H1 (cell line): ENCODE measurements at regions not wholly inside any gene's neighbourhood (a gene's known extent, or its start where the extent isn't known, plus 50 kb on each side); places are given as distances from the start of the nearest gene placed in this dataset.
A peak's percentile ranks its signal among the peaks of the same experiment; 100 is the strongest.

Source experiments
- CTCF ChIA-PET: fragments of 300-600 bp; sonication (Branson Sonifier 250); formaldehyde crosslinking; loops from one replicate; lab custom pipeline; 2021; ENCODE audit not compliant: partially characterized antibody; lab: Charles Lee
- POLR2A ChIA-PET: fragments of 300-600 bp; sonication (Branson Sonifier 250); formaldehyde crosslinking; loops from one replicate; lab custom pipeline; 2021; ENCODE audit warnings: inconsistent platforms; ENCODE audit not compliant: partially characterized antibody; lab: Charles Lee
- DNase-seq, 2 experiments: peaks; one replicate each; pipeline versions ENCODE4 v3.0.0 to v3.0.0-alpha.2; 2010 to 2022; ENCODE audit warnings: low spot score in 2 of 2, low read depth in 1 of 2, mixed read lengths in 1 of 2
- FAIRE-seq: peaks from 2 replicates; lab custom pipeline; 2011; peaks lifted over from hg19 to GRCh38; lab: Jason Lieb, UNC
- H2AFZ ChIP-seq: 2 replicates; pipeline ENCODE4 v1.8.1; 2012; ENCODE audit warnings: low read length, inconsistent platforms
- H2AK5ac ChIP-seq: 2 replicates; pipeline ENCODE4 v1.6.1; 2013; ENCODE audit warnings: low read depth, low read length
- H2BK120ac ChIP-seq: replicated peaks from 2 replicates; pipeline ENCODE3; 2013; ENCODE audit warnings: low read depth, low read length, inconsistent platforms
- H2BK12ac ChIP-seq: 2 replicates; pipeline ENCODE4 v1.6.1; 2013; ENCODE audit warnings: low read depth, low read length
- H2BK15ac ChIP-seq: 2 replicates; pipeline ENCODE4 v1.6.1; 2013; ENCODE audit warnings: low read length
- H2BK20ac ChIP-seq: 2 replicates; pipeline ENCODE4 v1.6.1; 2013; ENCODE audit warnings: low read length
- H2BK5ac ChIP-seq: 2 replicates; pipeline ENCODE4 v1.6.1; 2013; ENCODE audit warnings: low read depth, low read length
- H3K14ac ChIP-seq: 2 replicates; pipeline ENCODE4 v1.6.1; 2013; ENCODE audit warnings: inconsistent platforms; ENCODE audit not compliant: insufficient read length
- H3K18ac ChIP-seq: 2 replicates; pipeline ENCODE4 v1.6.1; 2013; ENCODE audit warnings: low read length; ENCODE audit errors: extremely low read depth
- H3K23ac ChIP-seq: 2 replicates; pipeline ENCODE4 v1.6.1; 2013; ENCODE audit warnings: inconsistent platforms; ENCODE audit not compliant: insufficient read length
- H3K23me2 ChIP-seq: 2 replicates; pipeline ENCODE4 v1.6.1; 2013; ENCODE audit warnings: low read depth, low read length
- H3K27ac ChIP-seq: 2 replicates; pipeline ENCODE4 v1.6.1; 2011; ENCODE audit warnings: low read depth, low read length, inconsistent platforms
- H3K27me3 ChIP-seq, 4 experiments: replicated peaks in 1 of 4; 1 replicate in 1 of 4; 2 replicates in 3 of 4; pipeline versions ENCODE4 v1.6.1 to v1.8.1; 2011 to 2013; ENCODE audit warnings: low read length in 3 of 4, mild to moderate bottlenecking in 3 of 4, inconsistent platforms in 2 of 4, mixed read lengths in 2 of 4, moderate library complexity in 1 of 4; ENCODE audit not compliant: control insufficient read depth in 3 of 4, insufficient read depth in 3 of 4; ENCODE audit errors: extremely low read depth in 1 of 4
- H3K36me3 ChIP-seq, 4 experiments: 2 replicates each; pipeline versions ENCODE4 v1.6.1 to v1.8.1; 2011 to 2013; ENCODE audit warnings: mild to moderate bottlenecking in 4 of 4, low read length in 3 of 4, moderate library complexity in 2 of 4, control low read depth in 1 of 4, inconsistent platforms in 1 of 4; ENCODE audit not compliant: insufficient read depth in 4 of 4, control insufficient read depth in 2 of 4
- H3K4ac ChIP-seq: replicated peaks from 2 replicates; pipeline ENCODE3; 2013; ENCODE audit warnings: low read length, low read depth, mixed read lengths, inconsistent platforms; ENCODE audit not compliant: insufficient read length
- H3K4me1 ChIP-seq, 4 experiments: replicated peaks in 1 of 4; 1 replicate in 1 of 4; 2 replicates in 3 of 4; pipeline versions ENCODE4 v1.6.1 to v1.8.1; 2011 to 2013; ENCODE audit warnings: low read length in 3 of 4, inconsistent platforms in 2 of 4, mixed read lengths in 1 of 4; ENCODE audit not compliant: insufficient read depth in 4 of 4, control insufficient read depth in 3 of 4
- H3K4me2 ChIP-seq, 2 experiments: 2 replicates each; pipeline versions ENCODE4 v1.6.1 to v1.8.1; 2011 to 2013; ENCODE audit warnings: low read depth in 2 of 2, low read length in 2 of 2, control low read depth in 1 of 2, inconsistent platforms in 1 of 2, mild to moderate bottlenecking in 1 of 2; ENCODE audit not compliant: insufficient read depth in 1 of 2
- H3K4me3 ChIP-seq, 4 experiments: fragments of 200-600, 300-600 bp in 1 of 4; sonication (generic), shearing (Covaris generic), sonication (Bioruptor Twin) in 1 of 4; 2 replicates each; pipeline versions ENCODE4 v1.5.1 to v1.8.1; 2011 to 2016; ENCODE audit warnings: low read length in 4 of 4, low read depth in 3 of 4, control low read depth in 2 of 4, inconsistent platforms in 2 of 4, mild to moderate bottlenecking in 2 of 4, mixed read lengths in 1 of 4, moderate library complexity in 1 of 4; ENCODE audit not compliant: insufficient read depth in 2 of 4; ENCODE audit errors: extremely low read depth in 1 of 4
- H3K56ac ChIP-seq: replicated peaks from 2 replicates; pipeline ENCODE3; 2013; ENCODE audit warnings: low read depth, mild to moderate bottlenecking, mixed read lengths, low read length, inconsistent platforms; ENCODE audit not compliant: insufficient read length
- H3K79me1 ChIP-seq: 2 replicates; pipeline ENCODE4 v1.6.1; 2013; ENCODE audit warnings: low read depth, low read length, control low read depth
- H3K79me2 ChIP-seq, 2 experiments: 2 replicates each; pipeline versions ENCODE4 v1.6.1 to v1.8.1; 2012 to 2013; ENCODE audit warnings: low read length in 2 of 2, mild to moderate bottlenecking in 2 of 2, inconsistent platforms in 1 of 2; ENCODE audit not compliant: insufficient read depth in 2 of 2, control insufficient read depth in 1 of 2
- H3K9ac ChIP-seq, 4 experiments: replicated peaks in 1 of 4; 1 replicate in 1 of 4; 2 replicates in 3 of 4; pipeline versions ENCODE4 v1.6.1 to v1.8.1; 2011 to 2013; ENCODE audit warnings: low read depth in 3 of 4, low read length in 3 of 4, control low read depth in 2 of 4, mild to moderate bottlenecking in 2 of 4, moderate library complexity in 2 of 4, inconsistent platforms in 1 of 4; ENCODE audit errors: extremely low read depth in 1 of 4
- H3K9me3 ChIP-seq, 2 experiments: 2 replicates each; pipeline versions ENCODE4 v1.6.1 to v1.8.1; 2012 to 2013; ENCODE audit warnings: mild to moderate bottlenecking in 2 of 2, moderate library complexity in 2 of 2, control low read depth in 1 of 2, inconsistent platforms in 1 of 2, low read depth in 1 of 2, low read length in 1 of 2, mixed read lengths in 1 of 2; ENCODE audit not compliant: insufficient read depth in 2 of 2
- H4K20me1 ChIP-seq, 2 experiments: replicated peaks in 1 of 2; 2 replicates each; pipeline versions ENCODE3 to v1.8.1; 2011 to 2013; ENCODE audit warnings: inconsistent platforms in 2 of 2, low read length in 2 of 2, mild to moderate bottlenecking in 1 of 2; ENCODE audit not compliant: insufficient read depth in 2 of 2, control insufficient read depth in 1 of 2
- H4K5ac ChIP-seq: 2 replicates; pipeline ENCODE4 v1.6.1; 2013; ENCODE audit warnings: low read length, low read depth, mixed read lengths, inconsistent platforms; ENCODE audit not compliant: insufficient read length
- H4K8ac ChIP-seq: 2 replicates; pipeline ENCODE4 v1.8.0; 2013; ENCODE audit warnings: mild to moderate bottlenecking, moderate library complexity, low read length, inconsistent platforms; ENCODE audit not compliant: insufficient read depth; ENCODE audit errors: extremely low read depth
- H4K91ac ChIP-seq: replicated peaks from 2 replicates; pipeline ENCODE3; 2013; ENCODE audit warnings: low read length, mixed read lengths, inconsistent platforms; ENCODE audit not compliant: insufficient read length
- BCL11A ChIP-seq, 2 experiments: IDR thresholded peaks; one replicate each; pipeline ENCODE4 v1.6.1; 2011; ENCODE audit warnings: low read depth in 2 of 2, low read length in 2 of 2, mild to moderate bottlenecking in 2 of 2
- NRF1 ChIP-seq: IDR thresholded peaks from 2 replicates; pipeline ENCODE4 v1.6.1; 2011; ENCODE audit warnings: mild to moderate bottlenecking, low read depth, low read length, improper control_type of control experiment
- POLR2AphosphoS5 ChIP-seq: IDR thresholded peaks from 2 replicates; pipeline ENCODE4 v1.6.1; 2011; ENCODE audit warnings: low read depth, low read length
- RFX5 ChIP-seq: IDR thresholded peaks from 2 replicates; pipeline ENCODE4 v1.6.1; 2011; ENCODE audit warnings: low read depth, low read length, improper control_type of control experiment, borderline replicate concordance
- WGBS, 2 experiments: shearing (Covaris generic) in 1 of 2; methylation state at CpG; one replicate each; pipeline versions ENCODE4 v1.1.6 to v1.1.7; 2013 to 2015; ENCODE audit warnings: low lambda C conversion rate in 2 of 2, mixed read lengths in 2 of 2, inconsistent platforms in 1 of 2, low coverage in 1 of 2, missing lambda C conversion rate in 1 of 2; ENCODE audit not compliant: insufficient replicate concordance in 2 of 2, insufficient coverage in 1 of 2, insufficient read length in 1 of 2; ENCODE audit errors: extremely low coverage in 1 of 2, missing lambda C conversion rate in 1 of 2; 5-methylcytosine and 5-hydroxymethylcytosine counted together

DNA sequence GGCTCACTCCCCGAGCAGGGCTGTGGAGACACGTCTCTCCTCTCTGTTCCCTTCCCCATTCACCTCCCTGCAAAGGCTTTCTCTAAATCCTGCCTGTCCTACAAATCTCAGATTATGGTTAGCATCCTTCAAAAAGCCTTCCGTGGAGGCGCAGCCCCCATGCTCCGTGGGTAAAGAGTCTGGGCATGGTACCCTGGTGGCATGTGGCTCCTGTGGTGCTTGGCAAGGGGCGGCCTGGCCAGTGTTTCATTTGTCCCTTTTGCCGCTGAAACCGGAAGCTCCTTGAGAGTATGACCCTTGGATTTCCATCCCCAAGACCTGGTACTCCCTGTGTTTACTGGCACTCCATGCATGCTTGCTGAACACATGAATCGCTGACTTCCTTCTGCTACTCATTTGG, 839.3 kb upstream of the SALL3 start:
- no peaks in the 10 kb centered on the region for H3K9me3 ChIP-seq
- FAIRE-seq (no peak), DNase-seq (no peak)
- WGBS, 2 experiments = 97% methylated on average over 8 of the region's 9 CpGs; no CpG with 5 or more reads in 1 of the 2 experiments
- no peak overlapping the region for H3K56ac ChIP-seq
- no peak overlapping the region for H3K4me2 ChIP-seq
- H3K23ac ChIP-seq = no peak overlapping the region
- H2BK12ac ChIP-seq = no peak overlapping the region
- no peak overlapping the region for H4K8ac ChIP-seq
- no peak overlapping the region for H2BK20ac ChIP-seq
- H3K79me2 ChIP-seq = no peaks in the 10 kb centered on the region
- peaks cover 4 to 15% (median 10%) of the 10 kb centered on the region in 4 experiments; a peak in 5 of 7 replicates for H3K4me1 ChIP-seq
- ChIA-PET POLR2A (interaction anchor here (0.7 to 1.1 kb wide), 2 partner anchors 11 to 15 kb away, joined by 3 to 4 read pairs; no protein-coding TSS in a partner anchor), CTCF (interaction anchor here (1.0 kb wide), 1 partner anchor 8 kb away, joined by 3 read pairs; no protein-coding TSS in a partner anchor)
- H2BK5ac ChIP-seq = no peak overlapping the region
- peak overlapping the region; percentile 10 for H4K5ac ChIP-seq
- H3K14ac ChIP-seq = no peak overlapping the region
- H3K4me3 ChIP-seq = no peak overlapping the region
- H3K27me3 ChIP-seq = no peaks in the 10 kb centered on the region
- no peak overlapping the region; the same call in 1 of the 2 replicates for H2BK15ac ChIP-seq
- H3K36me3 ChIP-seq = no peaks in the 10 kb centered on the region
- H2AK5ac ChIP-seq = no peak overlapping the region
- peak overlapping the region; percentile 13 for H2BK120ac ChIP-seq
- no peaks in the 10 kb centered on the region for H3K79me1 ChIP-seq
- no peak overlapping the region for H3K27ac ChIP-seq
- no peaks in the 10 kb centered on the region for H4K20me1 ChIP-seq
- no peaks in the 10 kb centered on the region for H3K23me2 ChIP-seq
- H3K9ac ChIP-seq = no peak overlapping the region
- H2AFZ ChIP-seq = no peak overlapping the region
- TF ChIP-seq NRF1 (no peak), RFX5 (no peak), BCL11A (IDR thresholded peaks at IDR 0.05; ENCODE audit: low read depth in 2 of 2, low read length in 2 of 2) (no peak), POLR2AphosphoS5 (no peak)
- H3K4ac ChIP-seq = no peak overlapping the region
- H3K18ac ChIP-seq = no peak overlapping the region
- H4K91ac ChIP-seq = peak overlapping the region; percentile 7
